Suprapubic skin (tissue), 4 donors: ENCODE measurements at regions not wholly inside any gene's neighbourhood (a gene's known extent, or its start where the extent isn't known, plus 50 kb on each side); places are given as distances from the start of the nearest gene placed in this dataset.
"Not testable (repeated sequence)": the region's sequence is repeated elsewhere in the genome, so short reads cannot be mapped to it uniquely, and the experiment has no call there.

Experiments
- CTCF ChIP-seq, 2 donors: fragments of 200-600 bp in 1 of 2; fragments of 450-650 bp in 1 of 2; sonication (generic) in 1 of 2; IDR thresholded peaks; one replicate each; pipeline ENCODE4 v1.5.1; 2016 to 2019; ENCODE audit warnings: antibody characterized with exemption in 2 of 2, mild to moderate bottlenecking in 1 of 2, moderate library complexity in 1 of 2
- EP300 ChIP-seq: sonication (generic); formaldehyde crosslinking; IDR thresholded peaks from one replicate; pipeline ENCODE4 v1.6.1; 2017; ENCODE audit warnings: antibody characterized with exemption
- POLR2A ChIP-seq, 2 donors: fragments of 450-650 bp; IDR thresholded peaks; one replicate each; pipeline ENCODE4 v1.6.1; 2017; ENCODE audit warnings: antibody characterized with exemption in 2 of 2, mild to moderate bottlenecking in 2 of 2, moderate library complexity in 2 of 2
- POLR2AphosphoS5 ChIP-seq, 3 donors: sonication (generic); formaldehyde crosslinking; IDR thresholded peaks; one replicate each; pipeline ENCODE4 v1.6.1; 2017; ENCODE audit warnings: antibody characterized with exemption in 3 of 3

- not testable (repeated sequence) for TF ChIP-seq POLR2AphosphoS5 (IDR thresholded peaks at IDR 0.05); CTCF (IDR thresholded peaks at IDR 0.05); POLR2A (IDR thresholded peaks at IDR 0.05); EP300
Observed at GRCh38 chr2:582289-582688, 94.9 kb downstream of the TMEM18 start.
